Peyer's patch (tissue), 4 donors: ENCODE measurements at regions not wholly inside any gene's neighbourhood (a gene's known extent, or its start where the extent isn't known, plus 50 kb on each side); places are given as distances from the start of the nearest gene placed in this dataset.

Experiments used
- DNase-seq, 3 donors: peaks; one replicate each; pipeline ENCODE4 v3.0.0-alpha.2; 2017 to 2019
- H3K27ac ChIP-seq, 4 donors: fragments of 200-600 bp; sonication (generic); one replicate each; pipeline ENCODE4 v1.5.1; 2016 to 2019
- H3K27me3 ChIP-seq, 2 donors: fragments of 200-600 bp; sonication (generic); one replicate each; pipeline ENCODE4 v1.5.1; 2019
- H3K36me3 ChIP-seq, 3 donors: fragments of 200-600 bp; sonication (generic); one replicate each; pipeline ENCODE4 v1.5.1; 2016 to 2019
- H3K4me1 ChIP-seq, 4 donors: fragments of 200-600 bp; sonication (generic); one replicate each; pipeline ENCODE4 v1.5.1; 2016 to 2019
- H3K4me3 ChIP-seq, 4 donors: fragments of 200-600 bp; sonication (generic); 1 replicate in 3 of 4; 2 replicates in 1 of 4; pipeline ENCODE4 v1.5.1; 2016 to 2019; ENCODE audit warnings: mild to moderate bottlenecking in 1 of 4
- H3K9me3 ChIP-seq, 4 donors: fragments of 200-600 bp; sonication (generic); one replicate each; pipeline ENCODE4 v1.5.1; 2016 to 2019; ENCODE audit warnings: mild to moderate bottlenecking in 1 of 4
- POLR2A ChIP-seq, 2 donors: fragments of 450-650 bp; IDR thresholded peaks; one replicate each; pipeline ENCODE4 v1.5.1; 2017; ENCODE audit warnings: antibody characterized with exemption in 2 of 2, mild to moderate bottlenecking in 2 of 2, moderate library complexity in 2 of 2
- TF ChIP-seq, protein P1 (sequence below), 6 experiments: fragments of 450-650 bp in 4 of 6; fragments of 200-600 bp in 2 of 6; sonication (generic) in 1 of 6; IDR thresholded peaks; one replicate each; pipeline ENCODE4 v1.5.1; 2017 to 2019; ENCODE audit warnings: antibody characterized with exemption in 6 of 6, mild to moderate bottlenecking in 3 of 6, moderate library complexity in 1 of 6

DNA sequence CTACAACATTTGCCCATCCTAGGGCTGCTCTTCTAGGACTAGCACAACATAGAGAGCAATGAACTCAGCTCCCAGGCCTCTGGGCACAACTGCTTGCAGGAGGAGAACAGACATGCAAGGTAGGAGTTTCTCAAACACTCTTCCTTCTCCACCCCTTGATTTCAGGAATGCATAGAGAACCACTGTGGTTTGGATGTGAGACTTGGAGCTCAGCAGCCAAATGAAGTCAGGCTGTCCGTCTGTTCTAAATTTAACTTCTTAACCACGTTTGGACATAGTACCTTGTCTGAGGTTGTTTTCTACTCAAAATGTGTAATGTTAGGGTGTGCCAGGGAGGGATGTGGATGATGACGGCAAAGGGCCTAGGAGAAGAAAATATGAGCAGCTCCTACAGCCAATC is 515.1 kb upstream of the TNC start:
- TF ChIP-seq POLR2A (IDR thresholded peaks at IDR 0.05) = no peak
- TF ChIP-seq, protein P1, sequence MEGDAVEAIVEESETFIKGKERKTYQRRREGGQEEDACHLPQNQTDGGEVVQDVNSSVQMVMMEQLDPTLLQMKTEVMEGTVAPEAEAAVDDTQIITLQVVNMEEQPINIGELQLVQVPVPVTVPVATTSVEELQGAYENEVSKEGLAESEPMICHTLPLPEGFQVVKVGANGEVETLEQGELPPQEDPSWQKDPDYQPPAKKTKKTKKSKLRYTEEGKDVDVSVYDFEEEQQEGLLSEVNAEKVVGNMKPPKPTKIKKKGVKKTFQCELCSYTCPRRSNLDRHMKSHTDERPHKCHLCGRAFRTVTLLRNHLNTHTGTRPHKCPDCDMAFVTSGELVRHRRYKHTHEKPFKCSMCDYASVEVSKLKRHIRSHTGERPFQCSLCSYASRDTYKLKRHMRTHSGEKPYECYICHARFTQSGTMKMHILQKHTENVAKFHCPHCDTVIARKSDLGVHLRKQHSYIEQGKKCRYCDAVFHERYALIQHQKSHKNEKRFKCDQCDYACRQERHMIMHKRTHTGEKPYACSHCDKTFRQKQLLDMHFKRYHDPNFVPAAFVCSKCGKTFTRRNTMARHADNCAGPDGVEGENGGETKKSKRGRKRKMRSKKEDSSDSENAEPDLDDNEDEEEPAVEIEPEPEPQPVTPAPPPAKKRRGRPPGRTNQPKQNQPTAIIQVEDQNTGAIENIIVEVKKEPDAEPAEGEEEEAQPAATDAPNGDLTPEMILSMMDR (IDR thresholded peaks at IDR 0.05) = no peak
- no peaks in the 10 kb centered on the region for H3K9me3 ChIP-seq
- H3K36me3 ChIP-seq = no peaks in the 10 kb centered on the region
- H3K4me1 ChIP-seq = no peaks in the 10 kb centered on the region
- no peaks in the 10 kb centered on the region for H3K27me3 ChIP-seq
- no peak for DNase-seq
- H3K4me3 ChIP-seq = no peak overlapping the region
- H3K27ac ChIP-seq = no peak overlapping the region

DNA sequence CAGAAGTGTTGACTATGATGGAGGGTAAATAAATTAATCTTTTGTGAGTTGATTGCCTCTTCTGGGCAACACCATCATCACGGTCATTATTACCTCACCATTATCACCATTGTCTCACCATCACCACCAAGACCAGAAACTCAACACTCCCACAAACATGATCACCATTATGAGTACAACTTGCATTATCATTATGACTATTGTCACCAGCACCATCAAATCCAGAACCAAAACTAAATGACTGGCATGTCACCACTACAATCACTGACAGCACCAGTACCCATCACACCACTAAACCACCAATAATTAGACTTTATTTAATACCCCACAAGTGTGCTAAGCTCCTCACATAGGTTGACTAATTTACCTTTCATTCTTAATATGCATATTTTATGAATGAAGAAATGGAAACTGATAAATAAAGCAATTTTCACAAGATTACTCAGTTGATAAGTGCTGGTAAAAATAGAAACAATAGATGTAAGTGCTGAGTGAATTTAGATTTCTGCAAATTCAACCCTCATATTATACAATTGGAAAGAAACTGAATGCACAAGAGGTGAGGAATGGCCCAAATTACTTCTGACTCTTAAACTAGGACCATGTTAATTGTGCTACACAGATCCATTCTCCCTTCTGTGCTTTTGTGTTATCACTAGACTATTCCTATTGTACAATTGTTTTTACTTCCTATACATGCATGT is 517.8 kb upstream of the PAPPA start:
- TF ChIP-seq POLR2A (IDR thresholded peaks at IDR 0.05) = no peak
- TF ChIP-seq, protein P1 (IDR thresholded peaks at IDR 0.05) = no peak
- no peak for DNase-seq
- H3K27ac ChIP-seq = no peak overlapping the region
- no peaks in the 10 kb centered on the region for H3K27me3 ChIP-seq
- H3K4me3 ChIP-seq = no peak overlapping the region
- no peaks in the 10 kb centered on the region for H3K4me1 ChIP-seq
- H3K36me3 ChIP-seq = no peaks in the 10 kb centered on the region
- no peaks in the 10 kb centered on the region for H3K9me3 ChIP-seq

DNA sequence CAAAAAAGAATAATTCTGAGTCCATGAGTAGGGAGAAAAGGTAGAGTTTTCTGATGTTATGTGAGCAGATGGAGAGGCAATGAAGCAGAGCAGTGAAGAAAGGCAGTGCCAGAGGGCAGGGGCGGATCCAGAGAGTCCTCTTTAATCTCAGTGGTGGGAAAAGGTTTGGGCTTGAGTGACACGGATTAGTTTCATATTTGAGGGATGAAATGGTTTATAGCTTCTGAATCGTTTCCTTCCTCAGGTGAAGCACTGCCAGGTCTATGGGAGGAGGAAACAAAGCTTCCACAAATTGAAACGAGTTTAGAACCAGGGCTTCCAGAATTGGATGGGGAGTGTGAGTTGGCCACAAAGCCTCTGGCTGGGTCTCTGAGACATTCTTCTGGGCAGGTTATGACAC is 517.0 kb upstream of the PAPPA start:
- no peak for DNase-seq
- TF ChIP-seq, protein P1 (IDR thresholded peaks at IDR 0.05) = no peak
- TF ChIP-seq POLR2A (IDR thresholded peaks at IDR 0.05) = no peak
- no peaks in the 10 kb centered on the region for H3K4me1 ChIP-seq

DNA sequence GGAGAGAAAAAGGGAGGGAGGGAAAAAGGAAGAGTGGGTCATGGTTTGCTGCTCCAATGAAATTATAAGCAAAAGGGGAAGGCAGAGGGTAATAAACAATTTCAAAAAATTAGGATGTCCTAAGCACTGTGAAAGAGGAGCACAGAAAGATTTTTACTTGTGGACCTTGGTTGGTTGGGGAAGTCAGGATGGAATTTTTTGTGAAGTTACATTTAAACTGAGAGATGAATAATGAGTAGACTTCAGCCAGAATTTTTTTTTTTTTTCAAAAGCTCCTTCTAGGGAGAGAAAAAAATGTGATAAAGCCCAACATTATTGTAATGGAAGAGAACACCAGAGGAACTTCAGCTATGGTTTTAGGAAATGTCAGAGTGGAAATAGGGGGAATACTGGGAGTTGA is 515.9 kb upstream of the PAPPA start:
- no peak overlapping the region for H3K27ac ChIP-seq
- H3K4me3 ChIP-seq = no peak overlapping the region
- no peaks in the 10 kb centered on the region for H3K27me3 ChIP-seq
- H3K36me3 ChIP-seq = no peaks in the 10 kb centered on the region
- H3K4me1 ChIP-seq = no peaks in the 10 kb centered on the region
- no peak for DNase-seq
- no peak for TF ChIP-seq POLR2A (IDR thresholded peaks at IDR 0.05)
- TF ChIP-seq, protein P1 (IDR thresholded peaks at IDR 0.05) = no peak
- no peaks in the 10 kb centered on the region for H3K9me3 ChIP-seq

More for the DNA sequence above, 517.0 kb upstream of the PAPPA start:
- no peaks in the 10 kb centered on the region for H3K9me3 ChIP-seq
- no peak overlapping the region for H3K27ac ChIP-seq
- H3K36me3 ChIP-seq = no peaks in the 10 kb centered on the region
- H3K4me3 ChIP-seq = no peak overlapping the region
- no peaks in the 10 kb centered on the region for H3K27me3 ChIP-seq

DNA sequence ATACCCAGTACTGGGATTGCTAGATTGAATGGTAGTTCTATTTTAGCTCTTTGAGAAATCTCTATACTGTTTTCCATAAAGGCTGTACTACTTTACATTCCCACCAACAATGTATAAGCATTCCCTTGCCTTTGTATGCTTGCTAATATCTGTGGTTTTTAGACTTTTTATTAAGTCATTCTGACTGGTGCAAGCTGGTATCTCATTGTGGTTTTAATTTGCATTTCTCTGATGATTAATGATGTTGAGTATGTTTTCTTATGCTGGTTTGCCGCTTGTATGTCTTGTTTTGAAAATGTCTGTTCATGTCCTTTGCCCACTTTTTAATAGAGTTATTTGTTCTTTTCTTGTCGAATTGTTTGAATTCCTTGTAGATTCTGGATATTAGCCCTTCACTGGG is 512.7 kb upstream of the PAPPA start:
- no peaks in the 10 kb centered on the region for H3K36me3 ChIP-seq
- TF ChIP-seq, protein P1 (IDR thresholded peaks at IDR 0.05) = no peak
- no peak for TF ChIP-seq POLR2A (IDR thresholded peaks at IDR 0.05)
- no peak for DNase-seq
- H3K27ac ChIP-seq = no peak overlapping the region
- H3K27me3 ChIP-seq = no peaks in the 10 kb centered on the region
- no peaks in the 10 kb centered on the region for H3K4me1 ChIP-seq
- no peak overlapping the region for H3K4me3 ChIP-seq
- no peaks in the 10 kb centered on the region for H3K9me3 ChIP-seq

DNA sequence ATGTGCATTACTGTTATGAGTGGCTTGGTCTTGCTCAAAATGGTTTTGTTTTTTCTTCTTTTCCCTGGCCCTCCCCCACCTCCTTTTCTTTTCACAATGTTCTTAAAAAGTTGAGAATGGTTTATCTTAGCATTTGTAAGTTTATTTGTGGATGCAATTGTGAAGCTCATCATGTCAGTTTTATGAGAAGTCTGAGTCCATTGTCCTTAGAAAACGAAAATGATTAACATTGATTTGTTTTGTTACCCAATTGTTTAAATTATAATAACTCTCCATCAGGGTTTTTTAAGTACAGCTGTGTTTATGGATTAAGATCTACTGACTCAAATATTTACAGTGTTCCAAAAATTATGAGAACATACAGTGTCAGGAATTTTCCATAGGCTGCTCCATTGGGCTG is 511.3 kb upstream of the PAPPA start:
- Histone ChIP-seq H3K27ac (no peak overlapping the region), H3K4me1 (no peaks in the 10 kb centered on the region), H3K9me3 (no peaks in the 10 kb centered on the region), H3K27me3 (no peaks in the 10 kb centered on the region), H3K36me3 (no peaks in the 10 kb centered on the region), H3K4me3 (no peak overlapping the region)
- TF ChIP-seq, protein P1 (IDR thresholded peaks at IDR 0.05) = no peak
- TF ChIP-seq POLR2A (IDR thresholded peaks at IDR 0.05) = no peak
- DNase-seq = no peak
